ENCODE measurements at regions not wholly inside any gene's neighbourhood (a gene's known extent, or its start where the extent isn't known, plus 50 kb on each side); places are given as distances from the start of the nearest gene placed in this dataset.
"Not testable (repeated sequence)": the region's sequence is repeated elsewhere in the genome, so short reads cannot be mapped to it uniquely, and the experiment has no call there.

DNA sequence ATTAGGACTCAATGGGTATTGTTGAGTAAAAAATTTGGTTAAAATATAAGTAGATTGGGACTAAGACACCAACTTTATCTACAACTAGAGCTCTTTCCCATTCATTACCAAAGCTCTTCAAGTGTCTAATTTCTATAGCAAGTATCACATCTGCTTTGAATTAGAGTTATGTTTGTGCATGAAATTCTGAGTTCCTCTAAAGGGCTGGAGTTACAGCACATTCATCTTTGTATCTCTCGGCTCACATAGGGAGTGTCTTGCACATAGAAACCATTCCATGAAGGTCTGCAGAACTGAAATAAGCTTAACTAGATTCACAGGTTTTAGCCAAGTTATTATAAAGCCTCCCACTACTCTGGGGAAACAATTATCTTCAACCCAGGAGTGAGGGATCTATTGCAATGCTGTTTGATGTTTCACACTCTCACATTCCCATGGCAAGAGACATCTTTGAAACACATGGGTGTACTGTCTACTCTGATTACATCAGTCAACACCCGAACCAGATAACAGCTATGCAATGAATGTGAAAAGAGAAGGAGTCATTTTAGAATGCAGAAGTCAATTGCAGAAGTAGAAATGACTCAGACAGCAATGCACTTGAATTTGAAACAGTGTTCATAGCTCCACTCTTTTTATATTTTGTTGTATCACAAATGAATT is 93.1 kb upstream of the KBTBD8 start:
- Mint-ChIP-seq H3K36me3 (ENCODE audit: low read depth) (no peaks in the 10 kb centered on the region), H3K9me3 (peaks cover 21% of the 10 kb centered on the region)

GRCh38 chr3:66907136-66907535 is 91.0 kb upstream of the KBTBD8 start:
- no peak for DNase-seq (ENCODE audit: low spot score)
- peaks cover 3% of the 10 kb centered on the region for H3K9me3 Mint-ChIP-seq
- no peak overlapping the region for H3K27ac Mint-ChIP-seq
- H3K27me3 Mint-ChIP-seq (ENCODE audit: low read depth), result no peaks in the 10 kb centered on the region
- intact Hi-C loops (cut with micrococcal nuclease), result no loop called here
- no peaks in the 10 kb centered on the region for H3K36me3 Mint-ChIP-seq (ENCODE audit: low read depth)
- no peak overlapping the region for H3K4me3 Mint-ChIP-seq (ENCODE audit: low read depth)
- H3K4me1 Mint-ChIP-seq (ENCODE audit: low read depth), result no peaks in the 10 kb centered on the region

More for the DNA sequence above, 93.1 kb upstream of the KBTBD8 start:
- no peak overlapping the region for H3K4me3 Mint-ChIP-seq (ENCODE audit: low read depth)
- H3K27ac Mint-ChIP-seq, result no peak overlapping the region
- H3K4me1 Mint-ChIP-seq (ENCODE audit: low read depth), result no peaks in the 10 kb centered on the region
- DNase-seq (ENCODE audit: low spot score), result no peak
- intact Hi-C loops (cut with micrococcal nuclease), result no loop called here
- no peaks in the 10 kb centered on the region for H3K27me3 Mint-ChIP-seq (ENCODE audit: low read depth)

DNA sequence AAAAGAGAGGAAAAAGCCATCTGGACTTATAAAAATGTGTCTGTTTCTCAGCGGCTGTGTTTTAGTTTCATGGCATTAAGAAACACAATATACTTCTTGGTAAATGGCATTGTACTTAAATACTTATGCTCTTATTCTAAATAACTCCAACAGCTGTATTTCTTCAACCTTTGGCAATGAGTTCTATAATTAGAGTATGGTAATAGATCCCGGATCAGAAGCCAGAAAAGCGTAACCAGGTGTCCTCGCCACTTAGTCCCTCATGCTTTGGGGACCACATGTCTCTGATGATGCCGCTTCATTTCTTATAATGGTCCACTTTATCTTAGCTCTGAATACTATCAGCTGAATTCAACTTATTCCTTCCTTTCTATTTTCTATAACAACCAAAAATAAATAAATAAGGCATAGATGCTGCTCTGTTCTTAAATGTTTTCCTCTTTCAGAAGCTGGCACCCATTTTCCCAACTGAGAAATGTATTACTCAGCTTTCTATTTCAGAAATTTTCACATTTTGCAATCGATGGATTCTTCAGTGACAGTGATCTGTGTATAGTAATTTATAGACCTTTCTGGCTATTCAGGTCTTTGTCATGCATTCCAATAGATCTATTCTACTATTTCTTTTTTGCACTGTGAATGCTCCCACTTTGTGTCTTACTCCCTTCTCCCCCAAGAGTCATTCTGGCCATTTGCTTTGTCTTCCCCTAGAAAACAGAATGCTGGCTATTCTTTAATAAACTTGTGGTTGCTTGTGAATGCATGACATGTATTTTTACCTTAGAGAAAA is 87.6 kb upstream of the KBTBD8 start:
- DNase-seq (ENCODE audit: low spot score), result no peak
- intact Hi-C loops (cut with micrococcal nuclease), result no loop called here
- Mint-ChIP-seq H3K36me3 (ENCODE audit: low read depth) (no peaks in the 10 kb centered on the region), H3K27me3 (ENCODE audit: low read depth) (no peaks in the 10 kb centered on the region), H3K27ac (no peak overlapping the region), H3K9me3 (peaks cover 6% of the 10 kb centered on the region), H3K4me3 (ENCODE audit: low read depth) (no peak overlapping the region), H3K4me1 (ENCODE audit: low read depth) (no peaks in the 10 kb centered on the region)

GRCh38 chr3:66912306-66912705 is 85.8 kb upstream of the KBTBD8 start:
- Mint-ChIP-seq H3K36me3 (ENCODE audit: low read depth) (no peaks in the 10 kb centered on the region), H3K9me3 (peaks cover 13% of the 10 kb centered on the region), H3K27ac (no peak overlapping the region), H3K4me3 (ENCODE audit: low read depth) (no peak overlapping the region), H3K27me3 (ENCODE audit: low read depth) (no peaks in the 10 kb centered on the region), H3K4me1 (ENCODE audit: low read depth) (no peaks in the 10 kb centered on the region)
- no peak for DNase-seq (ENCODE audit: low spot score)
- intact Hi-C loops (cut with micrococcal nuclease), result no loop called here

DNA sequence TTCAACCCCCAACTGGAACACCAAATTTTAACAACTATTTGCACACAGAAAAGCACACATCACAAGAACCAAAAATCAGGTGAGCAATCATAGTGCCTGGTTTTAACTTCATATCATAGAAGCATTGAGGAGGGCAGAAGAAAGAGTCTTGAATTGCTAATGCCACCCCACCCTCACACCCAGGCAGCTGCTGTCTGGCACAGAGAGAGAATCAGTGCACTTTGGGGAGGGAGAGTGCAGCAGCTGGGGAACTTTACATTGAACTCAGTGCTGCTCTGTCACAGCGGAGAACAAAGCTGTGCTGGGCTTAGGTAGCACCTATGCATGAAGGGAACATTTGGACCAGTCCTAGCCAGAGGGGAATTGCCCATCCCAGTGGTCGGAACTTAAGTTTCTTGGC is 76.0 kb upstream of the KBTBD8 start:
- H3K9me3 Mint-ChIP-seq, result no peaks in the 10 kb centered on the region
- H3K4me1 Mint-ChIP-seq (ENCODE audit: low read depth), result no peaks in the 10 kb centered on the region
- H3K4me3 Mint-ChIP-seq (ENCODE audit: low read depth), result no peak overlapping the region
- H3K27ac Mint-ChIP-seq, result no peak overlapping the region
- intact Hi-C loops (cut with micrococcal nuclease), result no loop called here
- H3K36me3 Mint-ChIP-seq (ENCODE audit: low read depth), result no peaks in the 10 kb centered on the region
- no peak for DNase-seq (ENCODE audit: low spot score)
- no peaks in the 10 kb centered on the region for H3K27me3 Mint-ChIP-seq (ENCODE audit: low read depth)

DNA sequence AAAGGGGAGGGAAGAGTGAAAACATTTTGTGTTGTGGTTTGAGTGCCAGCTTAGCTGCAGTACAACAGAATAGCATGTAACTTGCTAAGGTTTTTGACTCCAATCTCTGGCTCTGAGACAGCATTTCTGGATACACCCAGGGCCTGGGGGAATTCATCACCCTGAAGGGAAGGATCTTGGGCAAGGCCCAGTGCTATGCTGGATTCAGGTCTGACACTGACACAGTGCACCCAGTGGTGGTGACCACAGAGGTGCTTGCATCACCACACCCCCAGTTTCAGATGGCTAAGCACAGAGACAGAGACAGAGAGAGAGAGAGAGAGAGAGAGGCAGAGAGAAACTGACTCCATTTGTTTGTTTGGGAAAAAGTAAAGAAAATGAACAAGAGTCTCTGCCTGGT is 74.1 kb upstream of the KBTBD8 start:
- DNase-seq (ENCODE audit: low spot score), result no peak
- no peak overlapping the region for H3K4me3 Mint-ChIP-seq (ENCODE audit: low read depth)
- H3K27me3 Mint-ChIP-seq (ENCODE audit: low read depth), result no peaks in the 10 kb centered on the region
- intact Hi-C loops (cut with micrococcal nuclease), result no loop called here
- H3K27ac Mint-ChIP-seq, result no peak overlapping the region
- no peaks in the 10 kb centered on the region for H3K4me1 Mint-ChIP-seq (ENCODE audit: low read depth)
- H3K9me3 Mint-ChIP-seq, result no peaks in the 10 kb centered on the region
- H3K36me3 Mint-ChIP-seq (ENCODE audit: low read depth), result no peaks in the 10 kb centered on the region

DNA sequence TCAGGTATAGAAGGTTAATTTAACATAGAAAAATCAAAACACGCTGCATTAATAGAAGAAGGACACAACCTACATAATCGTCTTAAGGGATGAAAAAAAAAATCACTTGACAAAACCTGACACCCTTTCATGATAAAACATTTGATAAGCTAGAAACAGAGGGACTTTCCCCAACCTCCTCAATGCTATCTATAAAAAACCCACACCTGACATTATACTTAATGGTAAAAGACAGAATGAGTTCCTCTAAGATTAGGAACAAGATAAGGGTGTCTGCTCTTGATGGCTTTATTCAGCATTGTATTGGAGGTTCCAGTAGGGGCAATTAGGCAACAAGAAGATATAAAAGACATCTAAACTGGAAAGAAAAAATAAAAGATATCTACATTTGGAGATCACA is 69.9 kb upstream of the KBTBD8 start:
- no peak for DNase-seq (ENCODE audit: low spot score)
- peaks cover 10% of the 10 kb centered on the region for H3K27me3 Mint-ChIP-seq (ENCODE audit: low read depth)
- H3K4me3 Mint-ChIP-seq (ENCODE audit: low read depth), result no peak overlapping the region
- H3K9me3 Mint-ChIP-seq, result no peaks in the 10 kb centered on the region
- no peaks in the 10 kb centered on the region for H3K36me3 Mint-ChIP-seq (ENCODE audit: low read depth)
- no peaks in the 10 kb centered on the region for H3K4me1 Mint-ChIP-seq (ENCODE audit: low read depth)
- H3K27ac Mint-ChIP-seq, result no peak overlapping the region
- intact Hi-C loops (cut with micrococcal nuclease), result no loop called here

- no peaks in the 10 kb centered on the region for H3K4me1 Mint-ChIP-seq (ENCODE audit: low read depth)
- no peaks in the 10 kb centered on the region for H3K36me3 Mint-ChIP-seq (ENCODE audit: low read depth)
- no peak overlapping the region for H3K27ac Mint-ChIP-seq
- no peak overlapping the region for H3K4me3 Mint-ChIP-seq (ENCODE audit: low read depth)
- no peaks in the 10 kb centered on the region for H3K9me3 Mint-ChIP-seq
- DNase-seq (ENCODE audit: low spot score), result no peak
- H3K27me3 Mint-ChIP-seq (ENCODE audit: low read depth), result peaks cover 10% of the 10 kb centered on the region
- intact Hi-C loops (cut with micrococcal nuclease), result no loop called here
These were observed 66.8 kb upstream of the KBTBD8 start for GRCh38 chr3:66931291-66931690.

- Mint-ChIP-seq H3K9me3 (no peaks in the 10 kb centered on the region), H3K4me3 (ENCODE audit: low read depth) (no peak overlapping the region), H3K27ac (no peak overlapping the region), H3K27me3 (ENCODE audit: low read depth) (peaks cover 10% of the 10 kb centered on the region), H3K36me3 (ENCODE audit: low read depth) (no peaks in the 10 kb centered on the region), H3K4me1 (ENCODE audit: low read depth) (no peaks in the 10 kb centered on the region)
- intact Hi-C loops (cut with micrococcal nuclease), result no loop called here
- no peak for DNase-seq (ENCODE audit: low spot score)
These were observed 66.4 kb upstream of the KBTBD8 start for GRCh38 chr3:66931699-66932098.

DNA sequence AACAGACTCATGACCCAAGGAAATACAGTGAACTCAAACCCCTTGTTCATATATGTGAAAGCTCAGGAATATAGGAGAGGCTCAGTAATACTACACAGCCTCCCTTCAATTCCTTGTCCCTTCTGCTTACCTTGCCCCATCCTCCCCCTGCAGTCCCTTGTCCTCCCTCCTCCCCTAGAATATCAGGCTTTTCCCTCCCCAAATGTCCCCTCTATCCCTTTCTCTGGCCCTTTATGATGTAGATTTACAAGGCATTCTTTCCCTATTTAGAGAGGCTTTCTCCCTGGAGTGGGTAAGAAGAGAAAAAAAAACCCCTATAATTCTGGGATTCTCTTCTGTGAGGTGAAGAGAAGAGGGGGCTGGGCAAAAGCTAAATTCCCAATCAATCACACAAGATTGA is 64.9 kb upstream of the KBTBD8 start:
- intact Hi-C loops (cut with micrococcal nuclease), result no loop called here
- Mint-ChIP-seq H3K4me3 (ENCODE audit: low read depth) (no peak overlapping the region), H3K36me3 (ENCODE audit: low read depth) (no peaks in the 10 kb centered on the region), H3K27ac (no peak overlapping the region), H3K4me1 (ENCODE audit: low read depth) (no peaks in the 10 kb centered on the region), H3K27me3 (ENCODE audit: low read depth) (peaks cover 11% of the 10 kb centered on the region), H3K9me3 (no peaks in the 10 kb centered on the region)
- no peak for DNase-seq (ENCODE audit: low spot score)

GRCh38 chr3:66934041-66934440 is 64.1 kb upstream of the KBTBD8 start:
- DNase-seq (ENCODE audit: low spot score), result no peak
- no peak overlapping the region for H3K4me3 Mint-ChIP-seq (ENCODE audit: low read depth)
- H3K36me3 Mint-ChIP-seq (ENCODE audit: low read depth), result no peaks in the 10 kb centered on the region
- H3K9me3 Mint-ChIP-seq, result no peaks in the 10 kb centered on the region
- H3K27me3 Mint-ChIP-seq (ENCODE audit: low read depth), result peaks cover 12% of the 10 kb centered on the region
- H3K4me1 Mint-ChIP-seq (ENCODE audit: low read depth), result no peaks in the 10 kb centered on the region
- intact Hi-C loops (cut with micrococcal nuclease), result no loop called here
- H3K27ac Mint-ChIP-seq, result no peak overlapping the region

DNA sequence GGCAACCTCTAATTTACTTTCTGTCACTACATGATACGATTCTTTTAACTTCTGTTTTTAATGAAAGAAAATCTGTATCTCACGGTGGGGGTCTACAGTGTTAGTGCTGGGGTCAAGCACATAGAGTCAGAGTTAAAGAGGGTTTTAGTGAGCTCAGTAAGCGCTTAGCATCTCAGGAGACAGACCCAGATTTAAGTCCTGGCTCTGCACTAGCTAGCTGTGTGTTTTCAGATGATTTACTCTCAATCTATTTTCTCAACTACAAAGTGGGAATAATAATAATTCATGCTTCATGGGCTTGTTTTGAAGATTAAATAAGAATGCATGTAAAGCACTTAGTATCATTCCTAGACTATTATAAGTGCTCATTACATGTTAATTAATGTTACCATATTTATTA is 63.4 kb upstream of the KBTBD8 start:
- Mint-ChIP-seq H3K36me3 (ENCODE audit: low read depth) (no peaks in the 10 kb centered on the region), H3K27me3 (ENCODE audit: low read depth) (peaks cover 13% of the 10 kb centered on the region), H3K27ac (no peak overlapping the region), H3K4me3 (ENCODE audit: low read depth) (no peak overlapping the region), H3K4me1 (ENCODE audit: low read depth) (no peaks in the 10 kb centered on the region), H3K9me3 (no peaks in the 10 kb centered on the region)
- intact Hi-C loops (cut with micrococcal nuclease), result no loop called here
- no peak for DNase-seq (ENCODE audit: low spot score)

- H3K27ac Mint-ChIP-seq; intact Hi-C loops (cut with micrococcal nuclease); H3K36me3 Mint-ChIP-seq (ENCODE audit: low read depth); H3K9me3 Mint-ChIP-seq; H3K4me1 Mint-ChIP-seq (ENCODE audit: low read depth); DNase-seq (ENCODE audit: low spot score); H3K4me3 Mint-ChIP-seq (ENCODE audit: low read depth): not testable (repeated sequence)
- peaks cover 13% of the 10 kb centered on the region for H3K27me3 Mint-ChIP-seq (ENCODE audit: low read depth)
These were observed 61.1 kb upstream of the KBTBD8 start for GRCh38 chr3:66937041-66937440.

All from activated T-helper 2 cell treated with anti-CD3 and anti-CD28 coated beads, Interferon-gamma antibody, Interleukin-2, Interleukin-4, amounts not matched to agents 10 μg/mL and 5 μg/mL and 100 μg/mL, durations not matched to agents 14 hours and 24 hours and 36 hours (primary cell).